ENCODE measurements at regions not wholly inside any gene's neighbourhood (a gene's known extent, or its start where the extent isn't known, plus 50 kb on each side); places are given as distances from the start of the nearest gene placed in this dataset.
"Not testable (repeated sequence)": the region's sequence is repeated elsewhere in the genome, so short reads cannot be mapped to it uniquely, and the experiment has no call there.

GRCh38 chr5:1953710-1954109 is 71.0 kb upstream of the IRX4 start:
- TF ChIP-seq CTCF (IDR thresholded peaks at IDR 0.05; ENCODE audit: poor library complexity, severe bottlenecking); EZH2 (IDR thresholded peaks at IDR 0.05; ENCODE audit: borderline replicate concordance, insufficient read depth, low read length, poor library complexity, severe bottlenecking); RAD21 (conservative IDR thresholded peaks at IDR 0.05); EP300 (conservative IDR thresholded peaks at IDR 0.05; ENCODE audit: poor library complexity, severe bottlenecking); REST (IDR thresholded peaks at IDR 0.05; ENCODE audit: borderline replicate concordance); TAF1 (IDR thresholded peaks at IDR 0.05; ENCODE audit: low read depth); POLR2AphosphoS5 (IDR thresholded peaks at IDR 0.05); SMC3 (conservative IDR thresholded peaks at IDR 0.05; ENCODE audit: poor library complexity): not testable (repeated sequence)

Measured in neural cell (in vitro differentiated cells).